ENCODE measurements at regions not wholly inside any gene's neighbourhood (a gene's known extent, or its start where the extent isn't known, plus 50 kb on each side); places are given as distances from the start of the nearest gene placed in this dataset.

- no peak for TF ChIP-seq CTCF (IDR thresholded peaks at IDR 0.05)
- no peaks in the 10 kb centered on the region for H3K36me3 ChIP-seq
- DNase-seq (ENCODE audit: low spot score): no peak
- peaks cover 0 to 3% of the 10 kb centered on the region in 2 donors for H3K27me3 ChIP-seq
- no peak overlapping the region for H3K27ac ChIP-seq
- H3K4me3 ChIP-seq: no peak overlapping the region
- H3K9me3 ChIP-seq: no peaks in the 10 kb centered on the region
- H3K4me1 ChIP-seq: no peaks in the 10 kb centered on the region
These were observed 219.5 kb upstream of the MIR17HG start for GRCh38 chr13:91127995-91128394.

GRCh38 chr13:91132381-91132780, 215.1 kb upstream of the MIR17HG start:
- TF ChIP-seq CTCF (IDR thresholded peaks at IDR 0.05): no peak
- Histone ChIP-seq H3K9me3 (no peaks in the 10 kb centered on the region), H3K4me3 (no peak overlapping the region), H3K4me1 (no peaks in the 10 kb centered on the region), H3K36me3 (no peaks in the 10 kb centered on the region), H3K27me3 (peaks cover 0 to 3% of the 10 kb centered on the region in 2 donors), H3K27ac (no peak overlapping the region)
- DNase-seq (ENCODE audit: low spot score): no peak

DNA sequence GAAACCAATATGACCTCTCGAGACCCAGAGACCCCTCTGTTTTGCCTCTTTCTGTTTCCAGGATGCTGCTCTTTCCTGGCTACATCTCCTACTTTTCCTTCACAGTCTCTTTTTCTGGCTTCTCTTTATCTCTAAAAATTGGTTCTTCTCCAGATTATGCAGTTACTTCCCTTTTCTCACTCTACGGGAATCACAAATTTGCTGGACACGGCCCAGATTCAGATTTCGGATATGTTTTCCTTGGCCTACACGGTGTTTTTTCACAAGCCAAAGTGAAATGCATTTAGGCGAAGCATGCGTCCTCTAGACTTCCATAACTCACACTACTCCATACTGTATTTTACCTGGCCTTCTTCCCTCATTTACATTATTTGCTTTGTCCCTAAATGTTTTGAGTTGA, 214.7 kb upstream of the MIR17HG start:
- Histone ChIP-seq H3K4me1 (no peaks in the 10 kb centered on the region), H3K4me3 (no peak overlapping the region), H3K27ac (no peak overlapping the region), H3K27me3 (peaks cover 0 to under 1% of the 10 kb centered on the region in 2 donors), H3K36me3 (no peaks in the 10 kb centered on the region), H3K9me3 (no peaks in the 10 kb centered on the region)
- no peak for DNase-seq (ENCODE audit: low spot score)
- no peak for TF ChIP-seq CTCF (IDR thresholded peaks at IDR 0.05)

DNA sequence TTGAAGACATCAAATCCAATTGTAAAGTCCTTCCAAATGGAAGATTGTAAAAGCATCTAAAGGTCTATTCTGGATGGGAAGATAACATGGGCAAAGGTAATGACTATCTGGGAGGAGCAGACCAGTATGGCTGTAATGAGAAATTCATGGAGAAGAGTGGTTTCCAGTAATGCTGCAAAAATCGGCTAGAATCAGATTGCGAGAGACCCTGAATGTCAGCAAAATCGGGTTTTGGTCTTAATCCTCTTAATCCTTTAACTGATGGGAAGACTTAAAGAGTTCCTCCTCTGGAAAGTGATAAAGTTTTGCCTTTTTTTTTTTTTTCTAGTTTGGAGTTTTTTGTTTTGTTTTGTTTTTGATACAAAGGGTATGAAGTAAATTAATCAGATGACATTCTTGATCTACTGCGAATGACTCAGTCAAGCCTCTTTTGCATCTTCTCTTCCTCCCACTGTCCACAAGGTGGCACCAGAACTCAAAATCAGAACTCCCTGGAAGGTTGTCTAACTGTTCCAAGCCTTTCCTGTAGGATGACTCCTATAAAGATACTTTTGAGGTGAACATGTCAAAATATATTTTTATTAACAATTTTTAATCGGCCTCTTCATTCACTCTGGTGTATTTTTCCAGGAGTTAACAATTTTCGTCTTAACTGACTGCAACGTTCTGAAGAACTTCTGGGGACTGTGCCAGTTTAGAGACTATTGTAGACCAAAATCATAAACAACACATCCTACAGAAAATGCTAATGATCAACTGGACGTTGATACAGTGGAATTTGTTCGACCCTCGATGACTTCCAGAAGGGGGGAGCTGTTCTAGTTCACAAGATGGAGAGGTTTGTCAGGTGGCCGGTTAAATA, 213.3 kb upstream of the MIR17HG start:
- Histone ChIP-seq H3K4me3 (no peak overlapping the region), H3K27ac (no peak overlapping the region), H3K36me3 (no peaks in the 10 kb centered on the region), H3K27me3 (no peaks in the 10 kb centered on the region), H3K4me1 (no peaks in the 10 kb centered on the region), H3K9me3 (no peaks in the 10 kb centered on the region)
- DNase-seq (ENCODE audit: low spot score): no peak
- TF ChIP-seq CTCF (IDR thresholded peaks at IDR 0.05): peak; percentile 37 to 79

- no peak for DNase-seq (ENCODE audit: low spot score)
- H3K4me3 ChIP-seq: no peak overlapping the region
- no peak for TF ChIP-seq CTCF (IDR thresholded peaks at IDR 0.05)
- no peaks in the 10 kb centered on the region for H3K27me3 ChIP-seq
- no peak overlapping the region for H3K27ac ChIP-seq
- no peaks in the 10 kb centered on the region for H3K36me3 ChIP-seq
- no peaks in the 10 kb centered on the region for H3K4me1 ChIP-seq
- H3K9me3 ChIP-seq: no peaks in the 10 kb centered on the region
These were observed 212.7 kb upstream of the MIR17HG start for GRCh38 chr13:91134803-91135184.

GRCh38 chr13:91135376-91135775, 212.1 kb upstream of the MIR17HG start:
- Histone ChIP-seq H3K27ac (no peak overlapping the region), H3K27me3 (no peaks in the 10 kb centered on the region), H3K4me1 (no peaks in the 10 kb centered on the region), H3K9me3 (no peaks in the 10 kb centered on the region), H3K4me3 (no peak overlapping the region), H3K36me3 (no peaks in the 10 kb centered on the region)
- TF ChIP-seq CTCF (IDR thresholded peaks at IDR 0.05): no peak
- no peak for DNase-seq (ENCODE audit: low spot score)

Data from right atrium auricular region (tissue), 2 donors.